HEK293 (cell line): ENCODE measurements at regions not wholly inside any gene's neighbourhood (a gene's known extent, or its start where the extent isn't known, plus 50 kb on each side); places are given as distances from the start of the nearest gene placed in this dataset.

ENCODE experiments used
- CTCF ChIP-seq: fragments of 450-650 bp; formaldehyde crosslinking; IDR thresholded peaks from 2 replicates; pipeline ENCODE4 v1.5.1; 2016; ENCODE audit warnings: missing biosample characterization, missing genetic modification characterization
- PATZ1 ChIP-seq: fragments of 450-650 bp; formaldehyde crosslinking; IDR thresholded peaks from 2 replicates; pipeline ENCODE4 v1.5.1; 2016; ENCODE audit warnings: missing biosample characterization, missing genetic modification characterization
- PBX3 ChIP-seq: sonication (generic); formaldehyde crosslinking; IDR thresholded peaks from 2 replicates; pipeline ENCODE4 v1.8.1; 2022; ENCODE audit warnings: mild to moderate bottlenecking, moderate library complexity, missing genetic modification reagents
- REPIN1 ChIP-seq: fragments of 450-650 bp; formaldehyde crosslinking; IDR thresholded peaks from 2 replicates; pipeline ENCODE4 v1.5.1; 2017; ENCODE audit warnings: missing biosample characterization, missing genetic modification characterization, low read depth

- TF ChIP-seq CTCF (no peak), PBX3 (CRISPR knock-in tag) (no peak), REPIN1 (tag by site-specific recombination) (no peak), PATZ1 (tag by site-specific recombination) (no peak)
Observed at GRCh38 chr14:105600939-105601359, 74.6 kb downstream of the TMEM121 start.
